Spleen (tissue), 11 donors: ENCODE measurements at regions not wholly inside any gene's neighbourhood (a gene's known extent, or its start where the extent isn't known, plus 50 kb on each side); places are given as distances from the start of the nearest gene placed in this dataset.

Experiments used
- DNase-seq: peaks from one replicate; pipeline ENCODE4 v3.0.0-alpha.2; 2020
- H3K27ac ChIP-seq, 8 donors: fragments of 200-600 bp; sonication (generic) in 7 of 8; 1 replicate in 4 of 8; 2 replicates in 4 of 8; pipeline versions ENCODE4 v1.5.0 to v1.8.0; 2016 to 2021; ENCODE audit warnings: inconsistent platforms in 4 of 8, mild to moderate bottlenecking in 4 of 8, moderate library complexity in 1 of 8
- H3K27me3 ChIP-seq, 7 donors: fragments of 200-600 bp; sonication (generic) in 6 of 7; replicated peaks in 1 of 7; 1 replicate in 4 of 7; 2 replicates in 3 of 7; pipeline versions ENCODE4 v1.5.0 to v1.8.0; 2016 to 2021; ENCODE audit warnings: inconsistent platforms in 3 of 7, mild to moderate bottlenecking in 1 of 7
- H3K36me3 ChIP-seq, 6 donors: fragments of 200-600 bp; sonication (generic) in 5 of 6; 1 replicate in 4 of 6; 2 replicates in 2 of 6; pipeline versions ENCODE4 v1.5.0 to v1.8.0; 2016 to 2021; ENCODE audit warnings: inconsistent platforms in 2 of 6
- H3K4me1 ChIP-seq, 6 donors: fragments of 200-600 bp; sonication (generic) in 5 of 6; 1 replicate in 3 of 6; 2 replicates in 3 of 6; pipeline versions ENCODE4 v1.5.0 to v1.8.0; 2016 to 2021; ENCODE audit warnings: inconsistent platforms in 3 of 6
- H3K4me3 ChIP-seq, 8 donors: fragments of 200-600 bp; sonication (generic) in 7 of 8; 1 replicate in 4 of 8; 2 replicates in 4 of 8; pipeline versions ENCODE4 v1.5.0 to v1.8.0; 2016 to 2021; ENCODE audit warnings: inconsistent platforms in 4 of 8, mild to moderate bottlenecking in 4 of 8, moderate library complexity in 2 of 8
- H3K9me3 ChIP-seq, 8 donors: fragments of 200-600 bp; sonication (generic) in 7 of 8; 1 replicate in 4 of 8; 2 replicates in 4 of 8; pipeline versions ENCODE4 v1.5.0 to v1.8.0; 2016 to 2021; ENCODE audit warnings: inconsistent platforms in 4 of 8
- POLR2A ChIP-seq, 3 donors: fragments of 450-650 bp; IDR thresholded peaks; one replicate each; pipeline ENCODE4 v1.5.1; 2017; ENCODE audit warnings: antibody characterized with exemption in 3 of 3, mild to moderate bottlenecking in 1 of 3
- POLR2AphosphoS5 ChIP-seq, 3 donors: sonication (generic); formaldehyde crosslinking; IDR thresholded peaks; one replicate each; pipeline ENCODE4 v1.5.1; 2017; ENCODE audit warnings: antibody characterized with exemption in 3 of 3
- WGBS, 5 donors: extraction: QIAGEN DNeasy Blood & Tissue Kit in 3 of 5; methylation state at CpG; one replicate each; pipeline versions ENCODE4 v1.1.5 to v1.1.7; 2013 to 2018; 5-methylcytosine and 5-hydroxymethylcytosine counted together
- intact Hi-C: fragments of 100-400 bp; cut with DNase I; formaldehyde crosslinking; loops from one replicate; pipeline ENCODE4 v1.15.0; 2023; ENCODE audit warnings: low total_unique reads
- TF ChIP-seq, protein P1 (sequence below), 11 experiments: fragments of 200-600 bp in 7 of 11; fragments of 450-650 bp in 4 of 11; sonication (generic) in 4 of 11; IDR thresholded peaks in 8 of 11; conservative IDR thresholded peaks in 3 of 11; 1 replicate in 7 of 11; 2 replicates in 4 of 11; pipeline versions ENCODE4 v1.4.0 to v1.8.0; 2016 to 2021; ENCODE audit warnings: antibody characterized with exemption in 11 of 11, inconsistent platforms in 4 of 11, mild to moderate bottlenecking in 1 of 11
- donor health status: healthy with polysubstance abuse.
- donor health status: DM: no; HTN: no; CAD: no; lungs with moderate emphysema.
- donor health status: DM: no; HTN: no; CAD: no.
- donor health status: Bipolar disorder and iron deficiency.
- donor health status: healthy.
- donor health status: DM: no; HTN: no; CAD: no.
- donor health status: DM: yes; HTN: yes; CAD: no.

GRCh38 chr11:81995889-81996288 is 737.8 kb downstream of the FAM181B start:
- WGBS, 5 donors: 80 to 86% (median 83%) methylated on average over 7 to 8 of the region's 8 CpGs
- Histone ChIP-seq H3K27me3 (no peaks in the 10 kb centered on the region), H3K4me3 (no peak overlapping the region)

DNA sequence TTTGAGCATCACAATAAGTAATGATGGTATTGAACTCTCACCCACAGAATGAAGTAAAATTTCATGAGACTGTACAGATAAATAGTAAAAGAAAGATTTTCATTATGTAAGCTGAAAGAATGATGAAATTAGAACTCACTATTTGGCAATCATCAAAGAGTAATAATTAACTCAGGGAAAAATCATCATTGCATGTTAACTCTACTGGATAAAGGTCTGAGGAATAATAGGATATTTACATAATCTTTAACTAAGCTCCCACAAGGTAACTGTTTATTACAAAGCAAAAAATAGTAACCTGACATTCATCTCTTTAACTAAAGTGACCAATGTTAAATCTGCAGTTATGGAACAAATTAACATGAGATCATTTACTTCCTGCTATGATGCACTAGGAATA is 739.9 kb downstream of the FAM181B start:
- Histone ChIP-seq H3K9me3 (peaks cover 0 to 6% (median 0%) of the 10 kb centered on the region in 8 donors), H3K27me3 (no peaks in the 10 kb centered on the region), H3K4me3 (no peak overlapping the region), H3K36me3 (no peaks in the 10 kb centered on the region), H3K4me1 (no peaks in the 10 kb centered on the region), H3K27ac (no peak overlapping the region)
- intact Hi-C loops: no loop called here
- TF ChIP-seq POLR2AphosphoS5 (IDR thresholded peaks at IDR 0.05) (no peak), POLR2A (IDR thresholded peaks at IDR 0.05) (no peak)
- TF ChIP-seq, protein P1, sequence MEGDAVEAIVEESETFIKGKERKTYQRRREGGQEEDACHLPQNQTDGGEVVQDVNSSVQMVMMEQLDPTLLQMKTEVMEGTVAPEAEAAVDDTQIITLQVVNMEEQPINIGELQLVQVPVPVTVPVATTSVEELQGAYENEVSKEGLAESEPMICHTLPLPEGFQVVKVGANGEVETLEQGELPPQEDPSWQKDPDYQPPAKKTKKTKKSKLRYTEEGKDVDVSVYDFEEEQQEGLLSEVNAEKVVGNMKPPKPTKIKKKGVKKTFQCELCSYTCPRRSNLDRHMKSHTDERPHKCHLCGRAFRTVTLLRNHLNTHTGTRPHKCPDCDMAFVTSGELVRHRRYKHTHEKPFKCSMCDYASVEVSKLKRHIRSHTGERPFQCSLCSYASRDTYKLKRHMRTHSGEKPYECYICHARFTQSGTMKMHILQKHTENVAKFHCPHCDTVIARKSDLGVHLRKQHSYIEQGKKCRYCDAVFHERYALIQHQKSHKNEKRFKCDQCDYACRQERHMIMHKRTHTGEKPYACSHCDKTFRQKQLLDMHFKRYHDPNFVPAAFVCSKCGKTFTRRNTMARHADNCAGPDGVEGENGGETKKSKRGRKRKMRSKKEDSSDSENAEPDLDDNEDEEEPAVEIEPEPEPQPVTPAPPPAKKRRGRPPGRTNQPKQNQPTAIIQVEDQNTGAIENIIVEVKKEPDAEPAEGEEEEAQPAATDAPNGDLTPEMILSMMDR (IDR thresholded peaks at IDR 0.05 in 8 of 11, conservative IDR thresholded peaks at IDR 0.05 in 3 of 11): no peak
- no peak for DNase-seq

More at GRCh38 chr11:81995889-81996288, 737.8 kb downstream of the FAM181B start:
- H3K36me3 ChIP-seq: no peaks in the 10 kb centered on the region
- H3K4me1 ChIP-seq: no peaks in the 10 kb centered on the region
- TF ChIP-seq, protein P1 (IDR thresholded peaks at IDR 0.05 in 8 of 11, conservative IDR thresholded peaks at IDR 0.05 in 3 of 11): no peak
- TF ChIP-seq POLR2AphosphoS5 (IDR thresholded peaks at IDR 0.05): no peak
- no peak for TF ChIP-seq POLR2A (IDR thresholded peaks at IDR 0.05)
- peaks cover 0 to 3% (median 0%) of the 10 kb centered on the region in 8 donors for H3K9me3 ChIP-seq
- DNase-seq: peak; percentile 58
- intact Hi-C loops: no loop called here
- no peak overlapping the region for H3K27ac ChIP-seq

- Histone ChIP-seq H3K36me3 (no peaks in the 10 kb centered on the region), H3K27ac (no peak overlapping the region), H3K4me3 (no peak overlapping the region), H3K4me1 (no peaks in the 10 kb centered on the region), H3K27me3 (no peaks in the 10 kb centered on the region), H3K9me3 (peaks cover 0 to 16% (median 0%) of the 10 kb centered on the region in 8 donors)
- WGBS, 5 donors: 91 to 95% (median 92%) methylated on average over 21 to 27 of the region's 27 CpGs
- intact Hi-C loops: no loop called here
- TF ChIP-seq POLR2AphosphoS5 (IDR thresholded peaks at IDR 0.05) (no peak), POLR2A (IDR thresholded peaks at IDR 0.05) (no peak)
- TF ChIP-seq, protein P1 (IDR thresholded peaks at IDR 0.05 in 8 of 11, conservative IDR thresholded peaks at IDR 0.05 in 3 of 11): no peak
- DNase-seq: peak; percentile 68
These were observed 742.8 kb downstream of the FAM181B start for GRCh38 chr11:81990659-81991443.

DNA sequence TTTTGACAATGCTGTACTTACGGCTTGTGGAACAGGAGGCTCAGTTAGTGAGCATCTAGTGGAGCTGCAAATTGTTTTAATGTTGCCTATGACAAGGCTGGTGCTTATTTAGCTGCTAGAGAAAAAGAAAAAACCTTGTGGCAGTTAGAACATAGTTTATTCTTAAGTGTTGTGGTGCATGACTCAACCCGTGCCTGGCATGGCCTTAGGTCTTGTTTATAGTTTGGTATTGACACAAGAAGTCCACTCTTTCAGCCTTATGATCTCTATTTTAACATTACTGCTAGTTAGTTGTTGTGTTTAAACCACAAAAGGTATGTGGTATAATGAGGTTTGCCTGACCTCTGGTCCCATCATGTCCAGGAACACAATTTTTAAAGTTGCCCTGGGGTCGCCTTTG is 744.6 kb downstream of the FAM181B start:
- Histone ChIP-seq H3K4me3 (no peak overlapping the region), H3K27ac (no peak overlapping the region), H3K4me1 (no peaks in the 10 kb centered on the region), H3K27me3 (no peaks in the 10 kb centered on the region), H3K36me3 (no peaks in the 10 kb centered on the region), H3K9me3 (peaks cover 0 to 33% (median 12%) of the 10 kb centered on the region in 8 donors)
- DNase-seq: no peak
- intact Hi-C loops: no loop called here
- WGBS, 5 donors: 85 to 90% (median 88%) methylated on average over 3 of the region's 3 CpGs
- TF ChIP-seq POLR2A (IDR thresholded peaks at IDR 0.05): no peak
- TF ChIP-seq, protein P1 (IDR thresholded peaks at IDR 0.05 in 8 of 11, conservative IDR thresholded peaks at IDR 0.05 in 3 of 11): no peak
- no peak for TF ChIP-seq POLR2AphosphoS5 (IDR thresholded peaks at IDR 0.05)
